HG02763 (cell line): ENCODE measurements at regions not wholly inside any gene's neighbourhood (a gene's known extent, or its start where the extent isn't known, plus 50 kb on each side); places are given as distances from the start of the nearest gene placed in this dataset.

Experiments used
- ATAC-seq: cut with Tn5 transposase; IDR thresholded peaks from one replicate; pipeline ENCODE4 v1.9.1; 2021; ENCODE audit warnings: mild to moderate bottlenecking, moderate library complexity; ENCODE audit not compliant: unreplicated experiment

DNA sequence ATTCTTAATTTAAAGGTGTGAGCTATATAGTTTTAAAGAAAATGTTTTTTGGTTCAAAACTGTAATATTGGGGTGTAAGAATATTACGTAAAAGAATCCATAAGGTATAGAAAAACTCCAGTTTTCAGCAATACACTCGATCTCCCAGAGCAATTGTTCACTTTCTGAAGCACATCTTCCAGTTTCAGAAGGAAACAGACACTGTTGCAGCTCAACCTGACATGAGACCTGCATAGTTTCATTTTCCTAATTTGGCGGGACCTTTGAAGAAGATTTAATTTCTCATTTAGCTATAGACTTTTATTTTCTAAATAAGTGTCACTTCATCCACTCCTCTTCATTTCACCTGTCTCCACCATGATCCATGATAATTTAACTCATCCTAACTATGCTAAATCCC, 281.5 kb downstream of the HTR1B start:
- ATAC-seq, result no peak

DNA sequence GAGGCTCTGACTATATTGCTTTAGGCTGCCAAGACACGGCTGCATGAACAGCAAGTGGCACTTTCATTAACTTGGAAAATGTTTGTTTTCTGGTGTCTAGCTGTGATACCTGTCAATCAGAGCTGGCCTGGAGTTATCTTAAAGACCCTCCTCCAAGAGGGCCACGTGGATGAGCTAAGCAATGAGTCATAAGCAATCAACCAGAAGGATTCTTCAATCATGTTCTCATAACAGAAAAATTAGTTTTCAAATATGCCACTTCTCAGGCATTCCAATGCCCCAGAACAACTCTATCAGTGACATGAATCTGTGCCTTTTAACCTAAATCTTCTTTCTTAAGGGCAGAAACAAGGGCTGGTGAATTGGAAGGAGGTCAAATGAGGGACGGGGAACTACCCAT, 283.0 kb downstream of the HTR1B start:
- no peak for ATAC-seq

DNA sequence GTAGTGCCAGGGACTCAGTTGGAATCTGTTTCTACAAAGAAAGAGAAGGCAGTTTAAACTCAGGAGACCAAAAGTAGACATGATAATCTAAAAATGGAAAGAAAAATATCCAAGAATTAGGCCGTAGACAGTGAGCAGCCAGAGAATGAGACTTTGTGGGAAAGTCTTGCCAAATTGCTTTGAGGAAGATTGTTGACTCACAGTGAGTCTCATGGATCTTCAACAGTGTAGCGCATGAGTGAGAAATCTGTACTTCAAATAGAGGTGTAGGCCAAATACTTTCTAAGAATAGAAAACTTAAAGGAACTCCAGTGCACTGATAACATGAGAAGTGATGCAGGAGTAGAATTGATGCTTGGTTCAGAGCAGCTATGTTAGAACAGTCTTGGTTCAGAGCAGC, 284.5 kb downstream of the HTR1B start:
- no peak for ATAC-seq

DNA sequence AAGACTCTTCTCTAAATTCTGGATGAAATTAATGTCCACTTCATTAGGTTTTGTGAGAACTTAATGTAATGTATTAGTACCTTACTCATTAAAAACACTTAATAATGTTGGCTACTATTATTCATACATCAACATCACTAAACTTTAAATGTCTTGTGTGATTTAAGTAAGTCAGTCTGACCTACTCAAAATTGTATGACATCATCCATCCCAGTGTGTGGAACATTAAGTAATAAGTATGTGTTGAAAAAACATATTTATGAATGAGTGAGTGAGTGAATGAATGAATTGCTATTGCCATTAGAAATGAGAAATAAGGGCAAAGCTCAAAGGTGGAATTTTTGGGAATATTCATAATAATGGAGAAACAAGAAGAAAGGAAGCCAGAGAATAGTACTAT, 285.8 kb downstream of the HTR1B start:
- ATAC-seq, result no peak

DNA sequence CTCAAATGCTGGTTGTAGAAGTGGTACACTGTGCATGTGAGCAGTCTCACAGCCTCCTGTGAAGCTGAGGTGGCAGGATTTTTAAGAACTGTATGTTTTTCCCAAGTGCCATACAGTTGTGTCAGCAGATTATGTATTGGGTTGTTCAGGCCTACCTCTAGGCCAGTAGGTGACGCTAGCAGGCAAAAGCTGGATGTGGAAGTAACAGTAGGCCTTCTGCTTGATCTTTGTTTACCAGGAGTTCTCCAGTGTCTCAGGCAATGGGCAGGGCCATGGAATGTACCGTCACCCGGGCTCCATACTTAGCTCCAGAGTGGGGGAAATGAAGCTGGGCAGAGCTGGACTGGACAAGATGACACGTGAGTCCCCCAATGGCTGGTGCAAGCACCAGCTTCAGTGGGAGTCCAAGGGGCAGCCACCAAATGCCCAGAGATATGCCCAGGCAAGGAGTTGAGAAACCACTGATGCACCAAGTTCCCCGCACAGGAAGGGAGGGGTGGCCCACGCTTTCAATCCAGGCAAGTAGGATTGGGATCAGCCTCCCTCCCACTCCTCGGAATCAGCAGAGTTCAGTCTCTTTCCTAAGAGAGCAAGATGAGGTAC, 289.7 kb downstream of the HTR1B start:
- no peak for ATAC-seq

DNA sequence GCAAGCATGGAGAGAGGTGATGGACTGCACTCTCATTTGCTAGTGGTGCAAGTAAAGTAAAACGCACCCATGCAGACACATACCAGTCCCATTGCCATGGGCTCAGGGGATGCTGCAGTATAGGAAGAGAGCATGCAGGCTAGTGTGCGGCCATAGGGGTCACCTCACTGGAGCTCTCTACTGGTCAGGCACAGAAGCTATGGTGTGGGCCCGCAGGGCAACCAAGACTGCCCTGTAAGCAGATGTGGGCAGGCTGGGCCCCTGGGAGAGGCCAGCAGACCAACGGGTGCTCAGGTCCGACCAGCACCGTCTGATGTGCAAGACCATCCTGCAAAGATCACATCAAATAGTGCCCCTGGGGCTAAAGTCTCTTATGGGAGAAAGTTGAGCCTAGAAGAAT, 290.7 kb downstream of the HTR1B start:
- ATAC-seq, result no peak

DNA sequence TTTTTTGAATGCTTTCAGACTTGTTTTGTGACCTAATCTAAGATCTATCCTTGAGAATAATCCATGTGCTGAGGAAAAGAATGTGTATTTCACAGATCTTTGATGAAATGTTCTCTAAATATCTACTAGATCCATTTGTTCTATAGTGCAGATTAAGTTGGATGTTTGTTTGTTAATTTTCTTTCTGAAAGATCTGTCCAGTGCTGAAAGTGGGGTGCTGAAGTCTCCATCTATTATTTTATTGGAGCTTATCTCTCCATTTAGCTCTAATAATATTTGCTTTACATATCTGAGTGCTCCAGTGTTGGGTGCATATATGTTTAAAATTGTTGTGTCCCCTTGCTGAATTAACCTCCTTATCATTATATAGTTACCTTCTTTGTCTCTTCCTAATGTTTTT, 303.6 kb downstream of the HTR1B start:
- ATAC-seq, result no peak

DNA sequence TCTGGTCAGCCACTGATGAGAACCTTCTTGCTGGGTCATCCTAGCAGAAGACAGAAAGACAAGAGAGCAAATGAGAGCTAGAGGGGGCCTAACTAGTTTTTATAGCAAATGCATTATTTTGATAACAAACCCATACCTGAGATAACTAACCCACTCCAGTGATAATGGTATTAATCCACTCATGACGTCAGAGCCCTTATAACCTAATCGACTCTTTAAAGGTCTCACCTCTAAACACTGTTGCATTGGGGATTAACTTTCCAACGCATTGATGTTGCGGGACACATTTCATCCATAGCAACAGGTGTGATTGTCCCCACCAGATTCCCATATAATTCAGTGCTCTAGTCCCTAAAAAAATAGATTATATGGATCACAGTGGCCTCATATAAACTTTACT, 312.1 kb downstream of the HTR1B start:
- no peak for ATAC-seq

DNA sequence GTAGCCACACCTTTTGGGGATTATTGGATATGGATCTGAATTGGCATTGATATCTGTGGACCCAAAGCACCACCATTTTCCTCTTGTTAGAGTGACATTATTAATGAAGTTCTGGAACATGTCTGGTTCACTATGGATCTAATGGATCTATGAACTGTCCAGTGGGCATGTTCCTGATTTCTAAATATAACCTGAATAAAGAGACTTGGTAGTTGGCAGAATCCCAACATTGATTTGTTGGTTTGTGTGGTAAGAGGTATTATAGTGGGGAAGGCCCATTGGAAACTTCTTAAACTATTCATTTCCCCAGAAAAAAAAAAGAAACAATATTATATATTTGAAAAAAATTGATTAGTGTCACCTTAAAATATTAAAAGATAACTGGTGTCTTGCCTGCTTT, 312.6 kb downstream of the HTR1B start:
- no peak for ATAC-seq

DNA sequence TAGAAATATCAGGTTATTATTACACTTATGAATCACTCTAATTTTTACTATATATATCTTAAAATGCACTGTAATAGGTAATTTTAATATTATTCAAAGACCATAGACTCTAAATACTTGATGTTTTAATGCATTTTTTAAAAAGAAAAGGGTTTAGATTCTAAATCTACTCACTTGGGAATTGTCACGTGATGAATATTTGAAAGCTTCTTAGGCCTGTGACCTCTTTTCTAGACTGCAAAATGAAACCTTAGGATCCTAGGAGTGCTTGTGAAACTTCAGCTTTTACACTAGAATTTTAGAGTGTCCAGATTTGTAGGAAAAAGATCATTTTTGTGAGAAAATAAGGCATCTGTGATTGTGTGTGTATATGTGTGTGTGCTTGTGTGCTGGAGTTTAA, 318.0 kb downstream of the HTR1B start:
- no peak for ATAC-seq

DNA sequence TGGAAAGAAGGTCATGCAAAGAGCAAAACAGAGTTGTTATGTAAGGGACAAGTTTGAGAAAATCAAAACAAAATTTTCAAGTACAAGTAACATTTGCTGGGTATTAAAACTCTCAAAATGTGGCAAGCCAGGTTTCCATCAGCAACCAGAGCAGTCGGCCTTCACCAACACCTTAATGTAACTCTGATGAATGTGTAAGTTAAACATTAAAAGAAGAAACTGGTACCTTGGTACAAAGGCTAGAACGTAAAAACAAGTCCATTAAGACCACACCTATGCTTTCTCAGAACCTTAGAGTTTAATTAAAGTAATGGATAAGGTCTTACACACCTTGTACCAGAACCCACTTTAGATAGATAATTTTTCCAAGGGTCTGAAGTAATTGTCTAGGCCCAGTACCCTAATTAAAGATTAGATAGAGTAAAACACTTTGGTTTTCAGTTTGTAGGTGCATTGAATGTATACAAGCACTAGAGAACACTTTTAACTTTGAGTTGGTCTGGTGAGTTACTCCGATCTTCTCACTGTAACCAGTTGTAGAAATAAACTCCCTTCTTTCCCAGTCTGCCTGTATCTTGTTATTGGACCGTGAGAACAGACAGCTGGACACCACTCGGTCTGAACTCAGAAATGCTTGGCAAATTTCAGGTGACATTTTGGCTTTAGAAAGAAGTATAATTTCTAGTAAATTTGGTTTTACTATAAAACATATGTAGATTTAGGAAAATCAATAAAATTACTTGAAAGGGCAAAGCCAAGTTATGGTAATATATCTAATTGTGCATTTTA, 319.4 kb downstream of the HTR1B start:
- no peak for ATAC-seq

DNA sequence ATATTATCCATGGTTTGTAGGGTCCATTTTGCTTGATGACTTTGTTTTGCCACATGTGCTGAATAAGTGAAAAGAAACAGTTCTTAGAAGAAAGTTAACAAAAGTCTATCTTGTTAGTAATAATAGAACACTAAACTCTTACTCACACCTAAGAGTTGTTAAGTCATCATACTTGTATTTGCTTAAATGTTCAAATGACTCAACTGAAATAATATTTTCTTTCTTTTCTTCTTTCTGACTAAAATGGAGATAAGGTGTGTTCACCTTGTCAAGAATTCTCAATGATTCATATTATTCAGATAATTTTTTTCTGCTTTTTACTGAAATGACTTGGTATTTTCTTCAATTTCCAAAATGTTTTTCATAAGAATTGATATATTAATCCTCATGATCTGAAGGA, 327.2 kb downstream of the HTR1B start:
- ATAC-seq, result no peak

DNA sequence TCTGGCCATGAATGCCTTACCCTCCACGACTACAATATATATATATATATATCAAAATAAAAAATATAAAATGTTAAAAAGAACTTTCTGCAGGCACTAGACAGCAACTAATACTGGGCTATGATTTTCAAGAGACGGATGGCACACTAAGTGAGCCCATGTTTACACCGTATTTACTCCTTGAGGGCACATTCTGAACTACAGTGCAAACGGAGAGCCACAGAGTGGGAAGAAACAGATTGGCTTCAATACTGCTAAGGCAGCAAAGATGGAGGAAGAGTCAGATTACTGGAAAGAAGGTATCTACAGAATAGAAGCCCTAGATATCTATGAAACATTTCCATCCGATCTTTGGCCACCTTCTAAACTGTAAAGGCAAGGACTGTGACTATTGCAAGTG, 330.3 kb downstream of the HTR1B start:
- no peak for ATAC-seq

DNA sequence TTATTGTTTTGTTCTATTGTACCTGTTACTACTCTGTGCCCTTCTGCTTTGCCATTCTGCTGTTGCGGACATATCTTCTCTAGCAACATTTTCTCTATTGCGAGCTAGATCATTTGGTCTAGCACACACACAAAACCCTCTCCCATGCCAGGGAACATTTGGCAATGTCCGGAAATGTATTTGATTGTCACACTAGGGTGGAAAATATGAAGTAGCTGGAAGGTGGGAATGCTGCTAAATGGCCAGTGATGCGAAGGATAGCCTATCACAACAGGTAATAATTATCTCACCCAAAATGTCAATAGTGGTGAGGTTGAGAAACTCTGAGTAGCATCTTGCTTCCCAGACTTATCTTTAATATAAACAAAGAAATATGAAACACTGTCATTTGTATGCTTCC, 331.9 kb downstream of the HTR1B start:
- no peak for ATAC-seq

DNA sequence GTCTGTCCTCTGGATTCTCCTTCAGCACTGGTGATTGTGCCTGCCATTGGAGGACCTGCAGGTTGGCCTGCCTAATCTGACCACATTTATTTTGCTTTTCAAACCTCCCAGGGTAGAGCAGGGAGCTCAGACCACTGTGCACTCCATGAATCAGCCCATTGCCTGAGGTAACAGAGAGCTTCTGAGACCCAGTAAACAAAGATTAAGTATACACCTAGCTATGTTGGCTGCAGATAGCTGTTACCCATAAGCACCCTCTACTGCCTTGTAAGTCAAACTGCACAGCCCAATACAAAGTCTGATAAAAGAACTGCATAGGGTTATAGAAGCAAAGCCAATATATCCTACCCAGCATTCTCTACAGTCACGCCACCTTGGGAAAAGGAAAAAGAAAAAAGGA, 338.7 kb downstream of the HTR1B start:
- no peak for ATAC-seq

DNA sequence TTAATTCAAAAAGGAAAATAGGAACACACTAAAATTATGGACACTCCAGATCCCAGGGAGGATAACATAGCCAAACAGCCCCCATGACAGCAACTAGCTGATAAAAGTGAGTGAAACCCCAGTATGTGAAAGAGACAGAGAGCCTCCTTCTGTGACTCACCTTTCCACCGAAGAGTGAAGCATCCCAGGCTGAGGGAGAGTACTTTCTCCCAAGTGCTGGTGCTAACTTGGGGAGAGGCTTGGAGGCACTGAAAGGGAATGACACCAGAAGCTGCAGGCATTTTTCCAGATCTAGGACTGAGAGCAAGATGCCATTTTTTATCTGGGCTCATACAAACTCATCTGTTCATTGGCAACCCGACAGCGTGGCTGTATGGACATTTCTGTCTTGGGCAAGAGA, 339.8 kb downstream of the HTR1B start:
- ATAC-seq, result no peak

DNA sequence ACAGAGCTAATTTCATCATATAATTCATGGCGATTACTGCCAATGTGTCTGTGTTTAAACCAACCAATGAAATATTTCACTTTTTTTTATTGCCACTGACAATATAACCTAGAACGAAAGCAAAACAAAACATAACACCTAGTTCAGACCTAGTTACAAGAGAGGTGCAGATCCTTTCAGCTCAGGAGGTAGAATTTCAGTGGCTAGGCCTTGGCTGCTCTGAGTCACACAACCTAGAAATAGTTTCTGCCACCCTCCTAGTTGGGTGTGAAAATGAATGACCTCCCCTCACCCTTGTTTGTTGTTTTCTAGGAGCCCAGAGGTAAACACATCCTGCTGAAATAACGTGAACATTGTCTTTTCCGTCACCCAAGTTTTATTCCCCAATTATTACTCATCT, 356.3 kb downstream of the HTR1B start:
- ATAC-seq, result no peak

DNA sequence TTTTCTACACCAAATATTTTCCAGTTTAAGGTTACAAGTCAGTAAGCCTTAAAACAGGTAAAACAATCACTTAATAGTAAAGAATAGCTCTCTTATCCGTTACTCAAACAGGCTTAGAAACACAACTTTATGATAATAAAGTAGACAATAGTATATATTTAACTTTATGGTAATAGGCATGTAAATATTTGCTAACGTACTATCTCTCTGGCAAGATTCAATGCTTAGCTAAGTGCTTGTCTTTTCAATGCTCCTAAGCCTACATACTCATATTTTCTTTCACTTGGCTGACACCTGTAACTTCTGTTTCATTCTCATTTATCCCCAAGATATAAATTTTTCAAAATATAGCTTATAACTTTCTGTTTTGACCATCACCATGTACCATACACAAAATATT, 358.2 kb downstream of the HTR1B start:
- ATAC-seq, result no peak

DNA sequence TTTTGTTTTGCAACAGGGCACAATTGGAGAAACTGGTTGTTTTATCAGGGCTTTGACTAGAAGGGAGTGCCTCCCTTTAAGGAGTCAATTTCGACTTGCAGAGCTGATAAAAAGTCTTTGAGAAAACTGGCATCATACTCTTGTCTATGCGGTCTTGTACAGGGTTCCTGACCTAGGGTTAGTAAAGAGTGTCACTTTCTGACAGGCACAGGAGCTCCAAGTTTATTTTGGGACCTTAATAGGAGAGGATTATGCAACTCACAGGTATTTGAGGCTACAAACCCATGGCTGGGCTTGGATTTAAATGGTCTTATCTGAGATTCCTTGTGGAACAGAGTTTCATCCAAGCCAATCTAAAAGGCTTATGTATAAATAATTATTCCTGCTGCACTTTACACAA, 365.4 kb downstream of the HTR1B start:
- no peak for ATAC-seq

DNA sequence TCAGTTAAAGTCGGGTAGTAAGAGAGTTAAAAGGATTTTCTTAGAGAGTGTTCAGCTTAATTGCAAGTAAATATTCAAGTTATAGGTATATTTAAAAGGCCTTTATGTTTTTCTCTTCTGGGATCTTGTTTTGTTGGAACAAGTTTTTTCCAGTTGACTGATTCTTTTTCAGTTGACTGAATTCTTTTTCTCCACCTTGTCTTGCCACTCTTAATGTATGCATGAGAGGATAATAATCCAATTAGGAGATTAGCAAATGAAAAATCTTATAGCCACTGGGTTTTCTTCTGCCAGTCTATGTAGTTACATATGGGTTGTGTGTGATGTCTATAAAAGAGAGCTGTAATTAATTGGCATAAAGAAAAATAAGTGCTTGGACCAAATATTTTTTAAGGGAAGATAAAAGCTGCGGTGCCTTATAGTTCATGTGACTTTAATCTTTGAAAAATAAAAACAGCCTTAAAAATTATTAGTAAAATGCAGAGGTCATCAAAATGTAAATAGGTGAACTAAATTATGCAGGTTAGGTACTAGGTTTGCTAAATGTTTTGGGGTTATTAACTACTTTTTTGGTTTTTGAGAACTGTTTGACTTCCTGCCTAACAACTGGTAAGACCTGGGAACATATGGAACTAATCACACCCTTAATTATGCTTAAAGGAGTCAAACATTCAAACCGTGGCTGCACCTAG, 367.2 kb downstream of the HTR1B start:
- no peak for ATAC-seq

DNA sequence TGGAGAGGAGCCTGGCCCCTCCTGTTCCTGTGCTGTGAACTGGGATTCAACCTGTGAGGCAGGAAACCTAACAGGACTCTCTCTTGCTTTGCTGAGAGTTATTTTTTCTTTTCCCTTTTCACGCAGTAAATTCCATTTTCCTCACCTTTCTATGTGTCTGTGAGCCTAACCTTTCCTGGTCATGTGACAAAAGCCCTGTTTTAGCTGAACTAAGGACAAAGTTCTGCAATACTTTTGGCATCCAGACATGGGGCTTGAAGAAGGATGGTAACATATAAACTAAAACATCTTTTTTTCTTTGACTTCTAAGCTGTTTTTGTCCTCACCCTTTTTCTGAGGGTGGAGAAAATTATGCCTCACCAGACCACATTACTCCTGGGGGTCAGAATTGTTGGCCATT, 368.5 kb downstream of the HTR1B start:
- ATAC-seq, result no peak

DNA sequence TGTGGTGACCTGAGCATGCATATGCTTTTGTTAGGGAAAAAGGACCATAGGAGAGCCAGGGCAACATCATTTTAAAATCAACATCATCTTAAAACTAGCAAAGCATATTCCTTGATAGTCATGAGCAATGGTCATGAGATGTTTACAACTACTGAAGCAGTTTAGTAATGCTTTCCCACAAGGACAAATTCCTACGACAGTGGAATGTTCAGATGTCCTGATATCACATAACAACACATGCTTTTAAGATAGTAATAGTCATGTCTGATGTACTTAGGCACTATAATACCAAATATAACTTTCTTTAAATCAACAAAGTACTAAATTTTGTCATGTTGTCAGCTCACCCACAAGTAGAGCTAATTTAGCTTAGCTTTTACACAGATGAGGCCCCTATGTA, 370.3 kb downstream of the HTR1B start:
- no peak for ATAC-seq
